NCI-H1417 (cell line): ENCODE measurements at regions not wholly inside any gene's neighbourhood (a gene's known extent, or its start where the extent isn't known, plus 50 kb on each side); places are given as distances from the start of the nearest gene placed in this dataset.

Experiments
- DNase-seq, 3 experiments: peaks; one replicate each; lab custom pipeline; 2025; lab: John Stamatoyannopoulos, UW

DNA sequence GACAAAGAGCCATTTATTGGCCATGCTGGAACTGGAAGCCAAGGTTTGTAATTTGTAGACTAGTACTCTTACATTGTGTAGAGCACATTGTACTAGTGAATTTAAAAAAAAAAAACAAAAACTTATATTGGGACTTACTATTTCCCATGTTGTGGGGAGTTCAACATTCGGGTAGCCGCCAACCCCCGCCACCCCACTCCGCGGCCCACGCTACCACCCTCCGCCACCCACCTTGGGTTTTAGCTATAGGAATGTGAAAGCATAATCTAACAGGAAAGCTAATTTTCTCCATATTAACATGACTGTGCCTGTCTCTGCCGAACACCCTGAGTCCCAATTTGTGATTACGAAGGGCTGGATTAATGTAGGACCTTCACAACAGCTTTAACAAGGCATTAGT lies 275.8 kb downstream of the FIGN start:
- DNase-seq = no peak

DNA sequence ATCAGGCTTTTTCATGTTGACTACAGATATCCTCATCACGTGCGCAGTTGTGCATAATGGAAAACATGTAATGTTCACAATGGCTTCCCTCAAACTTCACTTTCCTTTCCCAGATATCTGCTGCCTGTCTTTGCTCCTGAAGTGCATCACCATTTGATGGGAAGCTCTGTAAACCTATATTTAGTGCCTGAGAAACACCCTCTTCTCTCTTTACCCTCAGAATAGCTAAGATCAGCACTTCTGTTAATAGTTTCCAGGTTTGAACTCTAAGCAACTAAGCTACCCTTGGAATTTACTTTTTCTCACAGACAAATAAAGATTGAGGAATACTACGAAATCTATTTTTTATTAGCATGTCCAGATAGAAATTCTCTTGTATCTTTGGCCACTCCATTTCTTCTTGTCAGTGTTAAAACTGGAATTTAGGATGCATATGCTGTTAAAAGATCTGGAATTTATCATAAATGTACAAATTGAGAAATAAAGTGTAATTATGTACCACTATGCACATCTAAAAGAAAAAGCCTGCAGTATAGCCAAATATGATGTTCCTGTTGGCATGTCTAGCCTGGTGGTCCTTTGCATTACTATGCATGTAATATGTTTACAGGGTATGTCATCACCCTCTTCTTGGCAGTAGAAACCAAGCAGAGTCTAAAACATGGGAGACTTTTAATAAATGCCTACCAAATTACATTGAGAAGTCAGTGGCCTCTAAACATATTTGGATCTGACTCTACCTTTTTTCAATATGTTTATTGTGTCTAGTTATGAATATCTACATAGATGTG lies 278.7 kb downstream of the FIGN start:
- no peak for DNase-seq

DNA sequence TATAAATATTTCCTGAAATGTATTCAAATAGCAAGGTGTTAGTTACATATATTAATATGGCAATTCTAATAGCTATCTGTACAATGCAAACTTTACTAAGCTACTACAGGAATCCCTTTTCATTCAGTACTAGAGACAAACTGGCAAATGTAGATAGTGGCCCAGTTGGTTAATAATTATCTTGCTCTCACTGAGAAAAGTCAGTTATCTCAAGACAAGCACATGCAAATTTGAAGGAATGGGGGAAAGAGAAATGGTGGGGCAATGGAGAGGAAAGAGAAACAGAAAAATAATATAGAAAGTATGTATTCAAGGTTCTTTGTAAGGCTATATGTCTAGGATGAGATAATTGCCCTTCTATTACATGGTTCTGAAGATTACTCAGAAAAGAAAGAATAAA lies 280.0 kb downstream of the FIGN start:
- DNase-seq = no peak

DNA sequence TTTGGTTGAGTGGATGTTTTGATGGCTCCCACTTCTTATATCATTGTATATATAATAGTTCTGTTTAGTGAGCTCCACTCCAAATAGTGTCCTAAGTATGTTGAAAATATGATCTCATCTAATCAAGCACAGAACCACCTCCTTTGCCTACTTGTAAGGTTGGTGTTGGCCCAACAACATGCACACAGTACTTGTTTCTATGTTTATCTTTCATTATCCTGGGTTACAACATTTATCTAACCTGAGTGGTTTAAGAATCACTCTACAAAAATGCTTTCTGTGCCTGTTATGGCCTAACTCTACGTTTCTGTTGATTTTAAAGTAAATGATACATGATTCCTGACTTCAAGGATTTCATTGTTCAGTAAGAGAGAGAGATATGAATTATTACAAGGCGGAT lies 281.9 kb downstream of the FIGN start:
- DNase-seq = no peak

DNA sequence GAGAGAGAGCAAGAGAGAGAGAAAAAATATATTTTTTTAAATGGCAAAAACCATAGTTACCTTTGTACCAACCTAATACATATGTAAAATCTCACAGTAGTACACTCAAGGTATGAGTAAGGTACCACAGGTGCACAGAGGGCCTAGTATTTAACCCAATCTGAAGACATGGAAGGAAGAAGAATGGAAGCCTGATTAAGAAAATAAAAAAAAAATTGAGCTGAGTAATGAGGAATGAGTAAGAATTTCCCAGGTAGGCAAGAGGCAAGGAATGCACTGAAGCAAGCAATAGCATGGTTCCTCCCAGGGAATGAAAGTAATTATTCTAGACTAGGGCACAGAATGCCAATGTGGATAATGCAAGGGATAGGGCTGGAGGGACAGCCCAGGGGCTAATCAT lies 294.2 kb downstream of the FIGN start:
- DNase-seq = no peak

DNA sequence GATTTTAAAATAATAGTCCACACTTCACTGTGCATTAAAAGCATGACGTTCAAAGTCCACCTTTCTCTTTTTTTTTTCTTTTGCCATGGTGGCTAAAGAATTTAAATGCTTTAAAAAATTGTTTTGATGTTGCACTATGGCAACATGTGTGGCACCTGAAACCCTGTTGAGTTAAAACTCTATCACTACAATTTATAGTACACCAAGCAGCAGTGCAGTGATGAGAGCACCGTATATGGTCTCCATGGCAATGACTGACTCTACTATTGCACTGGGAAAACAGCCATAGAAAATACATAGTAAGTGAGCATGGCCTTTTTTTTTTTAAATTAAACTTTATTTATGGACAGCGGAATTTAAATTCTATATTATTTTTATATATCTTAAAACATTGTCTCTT lies 298.8 kb downstream of the FIGN start:
- peak in 1 of 3 experiments; percentile 3 for DNase-seq

DNA sequence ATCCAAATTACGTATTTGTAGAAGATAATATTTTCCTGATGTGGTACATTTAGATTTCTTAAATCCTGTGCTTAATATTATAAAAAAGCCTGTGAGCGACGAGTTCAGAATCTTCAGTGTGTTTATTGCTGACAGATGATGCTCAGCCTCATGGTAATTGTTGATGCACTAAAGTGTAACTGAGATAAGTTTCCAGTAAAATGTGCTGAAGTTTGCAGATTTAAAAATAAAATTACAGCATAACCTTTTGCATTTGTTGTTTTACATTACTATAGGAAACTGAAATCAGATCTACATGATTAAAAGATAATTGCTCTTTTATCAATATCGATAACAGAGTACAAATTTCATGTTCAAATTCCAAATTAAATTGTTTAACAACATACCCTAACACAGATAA lies 307.6 kb downstream of the FIGN start:
- DNase-seq = no peak

DNA sequence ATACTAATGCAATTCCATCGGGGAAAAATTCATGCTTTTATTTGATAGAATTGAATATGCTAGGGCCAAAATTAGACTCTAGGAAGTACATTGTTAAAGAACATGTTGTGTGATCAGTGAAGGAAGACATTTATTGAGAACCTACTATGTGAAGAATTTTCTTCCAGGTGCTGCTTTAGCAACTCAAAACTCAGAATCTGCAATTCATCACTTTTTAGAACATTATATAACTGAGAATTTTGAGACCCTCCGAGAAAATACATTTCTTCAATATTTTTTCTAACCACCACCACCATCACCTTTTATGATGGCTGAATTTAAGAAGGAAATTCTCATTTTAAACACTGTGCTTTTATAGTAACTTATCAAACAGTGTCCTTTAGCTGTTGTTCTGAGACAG lies 315.2 kb downstream of the FIGN start:
- no peak for DNase-seq

DNA sequence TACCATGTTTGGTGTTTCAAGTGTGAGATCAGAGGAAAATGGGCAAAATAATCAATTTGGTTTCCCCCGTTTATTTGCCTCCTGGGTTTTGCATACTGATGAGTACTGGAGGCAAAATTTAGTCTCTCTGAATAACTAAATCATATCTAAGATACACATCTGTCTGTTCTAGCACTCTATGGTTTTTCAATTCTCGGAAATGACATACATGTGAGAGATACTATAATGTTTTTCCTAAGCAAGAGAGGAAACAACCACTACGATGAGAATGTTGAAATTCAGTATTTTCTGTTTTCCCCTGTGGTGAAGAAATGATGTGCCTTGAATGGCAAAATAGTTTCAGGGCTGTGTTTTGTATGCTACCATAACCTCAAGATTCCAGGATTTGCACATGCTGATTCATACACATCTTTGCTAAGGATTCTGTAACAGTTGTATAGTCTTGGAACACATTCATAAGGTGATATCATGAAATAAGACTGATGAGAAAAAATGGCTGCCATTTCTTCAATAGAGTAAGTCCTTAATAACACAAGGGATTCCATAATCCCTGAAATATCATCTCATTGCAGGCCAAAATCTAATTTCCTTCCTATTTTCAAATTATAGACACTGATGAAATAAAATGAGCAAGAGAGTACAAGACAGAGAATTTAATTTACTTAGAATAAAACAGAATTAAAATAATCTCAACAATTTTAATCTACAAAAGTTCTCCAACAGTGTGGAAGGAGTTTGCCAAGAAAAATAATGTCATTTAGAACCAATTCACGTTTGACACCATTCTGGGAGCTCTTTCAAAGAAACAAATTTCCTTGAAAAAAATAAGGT lies 316.6 kb downstream of the FIGN start:
- no peak for DNase-seq

DNA sequence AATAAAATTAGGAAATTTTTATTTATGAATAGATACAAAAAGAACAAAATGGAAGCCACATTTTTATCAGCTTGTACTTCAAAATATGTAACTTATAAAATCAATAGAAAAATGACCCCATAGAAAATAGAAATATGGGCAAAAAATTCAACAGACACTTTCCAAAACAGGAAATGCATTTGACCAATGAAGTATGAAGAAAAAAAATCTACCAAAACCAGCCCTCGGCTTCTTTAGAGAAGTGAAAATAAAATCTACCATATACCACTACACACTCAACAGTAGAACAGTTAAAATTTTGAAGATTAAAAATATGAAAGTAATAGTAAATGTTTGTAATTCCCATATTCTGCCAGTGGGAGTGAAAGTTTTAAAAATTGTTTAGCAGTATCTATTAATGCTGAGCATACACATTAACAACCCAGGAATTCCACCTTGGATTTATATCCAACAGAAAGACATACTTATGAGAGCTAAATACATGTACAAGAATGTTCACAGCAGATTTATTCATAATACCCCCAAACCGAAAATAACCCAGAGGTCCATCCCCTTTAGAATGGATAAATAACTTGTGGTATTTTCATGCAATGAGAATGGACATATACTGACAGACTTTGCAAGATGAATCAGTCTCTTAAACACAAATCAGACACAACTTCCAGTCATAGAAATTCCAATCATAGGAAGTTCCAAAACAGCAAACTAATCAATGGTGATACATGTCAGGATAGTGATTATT lies 318.0 kb downstream of the FIGN start:
- DNase-seq = no peak

DNA sequence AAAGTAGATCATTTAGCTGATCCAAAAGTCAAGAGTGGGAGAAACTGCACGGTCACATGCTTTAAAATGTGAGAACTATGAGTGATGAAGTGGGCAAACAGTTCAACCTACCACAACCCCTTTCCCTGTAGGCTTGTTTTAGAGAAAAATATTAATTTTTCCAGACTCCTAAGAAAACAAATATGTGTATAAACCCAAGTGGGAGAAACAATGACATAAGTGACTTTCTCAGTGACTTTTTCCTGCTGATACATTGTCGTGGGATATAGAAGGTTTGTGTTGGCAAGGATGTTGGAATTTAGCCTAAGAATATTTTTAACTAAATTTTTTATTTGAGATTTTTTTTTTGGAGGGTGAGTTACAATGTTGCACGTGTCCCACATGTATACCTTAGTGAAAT lies 321.7 kb downstream of the FIGN start:
- no peak for DNase-seq

DNA sequence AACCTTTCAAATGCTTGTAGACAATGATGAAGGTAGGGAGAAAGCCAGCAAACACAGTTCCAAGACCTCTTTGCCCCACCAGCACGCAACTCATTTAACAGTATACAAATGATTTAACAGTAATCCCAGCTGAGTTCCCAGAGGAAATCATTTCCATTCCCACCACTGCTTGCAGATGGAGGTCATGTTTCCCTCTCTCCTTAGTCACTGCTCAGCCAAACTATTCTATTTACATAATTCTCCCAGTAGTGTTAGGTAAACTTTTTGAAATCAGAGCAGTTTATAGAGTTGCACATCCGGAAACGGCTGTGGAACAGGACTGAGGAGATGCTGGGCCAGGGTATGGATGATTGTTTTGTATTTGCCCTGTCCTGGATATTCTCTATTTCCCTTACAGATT lies 328.5 kb downstream of the FIGN start:
- DNase-seq = no peak

DNA sequence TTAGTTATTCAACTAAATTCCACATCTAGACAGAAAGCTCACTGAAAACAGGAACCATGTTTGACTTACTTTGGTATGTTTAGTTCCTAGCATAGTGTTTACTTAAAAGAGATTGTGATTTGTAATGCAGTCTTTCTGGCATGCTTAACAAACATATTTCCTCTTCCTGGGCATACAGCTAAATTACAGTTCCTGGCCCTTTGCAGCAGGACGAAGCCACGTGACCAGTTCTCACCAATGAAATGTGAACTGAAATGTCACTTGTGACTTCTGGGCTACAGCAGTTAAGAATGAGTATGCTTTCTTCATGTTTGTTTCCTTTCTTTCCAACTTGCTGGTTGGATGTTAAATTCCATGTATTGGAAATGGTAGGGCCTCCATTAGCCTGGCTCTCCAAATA lies 330.5 kb downstream of the FIGN start:
- no peak for DNase-seq

DNA sequence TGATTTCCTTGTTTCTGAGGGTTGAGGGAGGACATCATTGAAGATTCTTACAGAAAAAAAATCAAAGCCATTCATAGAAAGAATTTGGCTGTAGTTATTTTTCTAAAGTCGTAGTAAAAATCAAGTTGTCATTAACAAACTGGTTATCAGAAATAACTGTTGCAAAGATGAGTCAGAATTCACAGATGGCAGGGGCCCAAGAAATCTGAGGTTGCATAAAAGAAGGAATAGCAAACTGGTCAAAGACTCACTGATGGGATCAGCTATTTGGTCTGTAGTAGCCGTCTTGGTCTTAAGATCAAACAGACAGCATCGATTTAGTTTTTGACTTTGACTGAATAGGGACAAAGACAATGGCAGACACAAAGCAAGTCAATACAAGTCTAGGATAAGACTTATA lies 334.3 kb downstream of the FIGN start:
- no peak for DNase-seq

DNA sequence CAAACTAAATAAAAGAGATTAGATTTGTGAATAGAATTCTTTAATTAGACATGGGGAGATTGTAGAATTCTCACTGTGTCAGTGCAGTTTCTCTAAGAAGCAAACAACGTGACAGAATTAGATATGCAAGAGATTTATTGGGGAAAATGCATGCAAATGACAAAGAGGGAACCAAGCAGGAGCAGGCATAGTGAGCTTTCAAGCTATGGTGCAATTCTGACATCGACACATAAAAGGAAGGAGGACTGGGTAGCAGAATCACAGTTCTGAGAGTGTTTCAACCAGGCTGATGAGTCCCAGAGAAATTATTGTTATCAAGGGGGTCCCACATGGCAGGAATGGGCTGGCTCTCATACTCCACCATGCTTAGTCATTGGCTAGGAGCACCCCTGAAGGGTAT lies 338.4 kb downstream of the FIGN start:
- DNase-seq = no peak

DNA sequence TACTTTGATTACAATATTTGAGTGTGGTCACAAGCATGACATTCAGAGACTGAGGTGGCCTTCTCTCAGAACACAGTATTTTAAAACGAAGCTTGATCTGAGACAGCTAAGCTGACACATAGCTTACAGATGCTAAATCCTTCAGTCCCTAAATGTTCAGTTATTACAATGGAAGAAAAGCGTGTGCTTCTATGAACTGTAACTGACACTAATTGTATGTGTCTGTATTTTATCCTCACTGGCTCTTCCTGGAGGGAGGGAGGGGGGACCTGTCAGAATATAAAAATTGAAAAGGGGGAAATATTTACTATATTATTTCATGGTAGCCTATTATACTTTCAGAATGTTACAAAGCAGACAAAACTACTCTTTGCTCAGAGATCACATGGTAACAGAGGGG lies 340.2 kb downstream of the FIGN start:
- no peak for DNase-seq

DNA sequence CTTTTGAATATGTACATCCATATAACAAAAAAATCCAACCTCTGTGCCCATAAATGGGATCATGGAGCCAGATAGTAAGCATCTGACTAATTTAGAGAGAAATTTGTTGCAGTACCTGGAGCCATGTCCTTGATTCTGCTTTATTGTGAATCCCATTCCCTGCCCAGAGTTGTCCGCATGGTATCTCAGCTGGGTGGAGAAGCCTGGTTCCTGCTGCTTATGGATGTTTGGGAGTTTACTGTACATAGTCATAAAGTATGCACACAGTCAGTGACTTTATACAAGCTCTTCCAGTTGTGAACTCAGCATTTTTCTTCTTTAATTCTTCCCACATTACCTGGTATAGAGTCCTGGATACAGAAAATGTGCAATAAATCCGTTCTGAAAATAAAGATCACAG lies 346.0 kb downstream of the FIGN start:
- DNase-seq = no peak

DNA sequence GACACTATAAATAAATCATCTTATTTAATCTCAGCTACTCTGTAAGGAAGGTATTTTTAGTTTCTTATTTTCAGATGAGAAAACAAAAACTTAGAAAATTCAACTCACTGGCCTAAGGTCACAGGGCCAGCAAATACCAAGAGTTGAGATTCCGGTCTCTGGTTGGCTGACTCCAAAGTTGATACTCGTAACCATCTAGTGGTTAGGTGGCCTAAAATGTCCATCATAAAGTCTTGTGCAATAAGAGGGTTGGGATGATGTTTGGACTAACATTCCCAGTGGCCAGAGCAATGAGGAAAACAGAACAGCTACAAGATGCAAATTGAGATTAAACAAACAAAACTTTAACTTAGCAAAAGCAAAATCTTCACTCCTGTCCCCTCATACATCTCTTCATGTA lies 360.3 kb downstream of the FIGN start:
- no peak for DNase-seq

DNA sequence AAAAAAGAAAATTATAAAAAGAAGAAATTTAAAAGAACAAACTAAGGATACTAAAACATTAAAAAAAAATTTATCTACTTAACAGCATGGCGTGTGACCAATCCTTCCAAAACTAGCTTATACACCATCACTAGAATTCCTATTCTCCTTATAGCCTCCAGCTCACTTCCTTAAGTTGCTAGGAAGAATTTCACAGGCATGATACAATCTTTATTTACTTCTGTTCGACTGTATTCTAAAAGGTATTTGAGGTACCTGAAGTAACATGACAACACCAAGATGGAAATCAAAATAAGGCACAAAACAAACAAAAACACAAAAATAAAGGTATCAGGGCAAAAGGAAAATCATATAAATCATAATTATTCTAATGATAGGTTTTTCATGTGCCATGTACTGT lies 360.7 kb downstream of the FIGN start:
- no peak for DNase-seq

DNA sequence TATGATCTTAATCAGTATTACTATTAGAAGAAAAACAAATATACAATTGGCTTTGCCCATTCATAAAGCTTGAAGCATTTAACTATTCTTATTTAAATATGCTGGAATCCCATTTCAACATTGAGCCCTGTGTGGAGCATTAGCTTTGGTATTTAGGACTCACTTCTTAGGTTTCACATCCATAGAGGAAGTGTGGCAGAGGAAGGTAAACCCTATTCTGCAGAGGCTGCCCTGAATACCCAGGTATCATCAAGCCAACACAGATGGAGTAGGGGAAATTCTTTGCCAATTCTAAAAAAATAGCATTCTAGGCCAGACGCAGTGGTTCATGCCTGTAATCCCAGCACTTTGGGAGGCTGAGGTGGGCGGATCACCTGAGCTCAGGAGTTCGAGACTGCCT lies 361.5 kb downstream of the FIGN start:
- no peak for DNase-seq

DNA sequence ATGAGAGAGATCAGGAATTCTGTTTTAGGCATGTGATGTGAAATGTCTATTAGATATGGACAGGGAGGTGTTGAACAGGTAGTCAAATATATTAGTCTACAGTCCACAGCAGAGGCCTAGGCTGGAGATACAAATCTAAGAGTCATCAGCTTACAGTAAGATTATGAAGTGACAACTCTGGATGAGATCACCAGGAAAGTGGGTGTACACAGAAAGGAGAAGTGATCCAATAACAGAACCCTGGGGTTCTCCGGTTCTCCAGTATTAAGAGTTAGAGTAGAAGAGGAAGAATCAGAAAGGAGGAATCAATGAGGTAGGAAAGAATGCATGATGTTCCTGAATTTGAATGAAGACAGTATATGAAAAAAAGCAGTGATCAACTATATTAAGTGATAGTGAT lies 362.3 kb downstream of the FIGN start:
- no peak for DNase-seq

DNA sequence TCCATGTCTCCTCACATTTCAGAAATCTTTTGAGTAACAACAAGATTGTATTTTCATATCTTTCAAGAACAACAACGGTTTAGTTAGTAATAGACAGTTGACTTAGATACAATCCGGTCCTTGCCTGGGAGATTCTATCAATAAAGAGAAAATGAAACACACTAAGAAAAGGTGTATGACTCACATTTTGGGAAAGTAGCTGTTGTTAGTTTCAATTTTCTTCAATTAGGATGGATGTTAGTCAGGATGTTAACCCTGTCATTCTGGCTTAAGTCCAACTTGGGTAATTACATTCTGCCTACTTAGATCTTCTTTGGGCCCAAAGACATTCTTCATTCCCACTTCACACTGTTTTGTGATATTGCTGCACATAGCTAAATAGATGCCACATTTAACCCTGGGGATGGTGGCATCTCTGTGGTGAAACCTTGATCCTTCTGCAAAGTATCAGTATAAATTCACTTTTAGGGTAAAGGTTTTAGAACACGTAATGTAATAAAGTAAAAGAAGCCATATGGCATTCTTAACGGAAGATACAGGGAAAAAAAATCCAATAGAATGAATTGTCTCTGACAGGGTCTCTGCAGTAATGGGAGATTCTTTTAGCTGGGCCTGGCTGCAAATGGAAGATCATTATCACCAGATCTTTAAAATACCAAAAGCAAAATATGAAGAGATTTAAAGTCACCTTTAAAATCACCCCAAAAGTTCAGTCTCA lies 365.5 kb downstream of the FIGN start:
- no peak for DNase-seq
